ENCODE measurements at regions not wholly inside any gene's neighbourhood (a gene's known extent, or its start where the extent isn't known, plus 50 kb on each side); places are given as distances from the start of the nearest gene placed in this dataset.

DNA sequence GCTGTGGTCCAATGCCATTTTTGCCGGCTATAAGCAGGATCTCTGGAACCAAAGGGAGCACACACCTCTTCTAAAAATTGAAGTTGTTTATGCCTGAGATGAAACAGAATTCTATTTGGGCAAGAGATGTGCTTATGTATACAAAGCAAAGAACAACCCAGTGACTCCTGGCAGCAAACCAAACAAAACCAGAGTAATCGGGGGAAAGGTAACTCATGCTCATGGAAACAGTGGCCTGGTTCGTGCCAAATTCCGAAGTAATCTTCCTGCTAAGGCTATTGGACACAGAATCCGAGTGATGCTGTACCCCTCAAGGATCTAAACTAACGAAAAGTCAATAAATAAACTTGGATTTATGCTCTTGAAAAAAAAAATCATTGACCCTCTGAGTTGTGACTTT, 178.7 kb downstream of the CEMIP2 start:
- TF ChIP-seq CTCF (IDR thresholded peaks at IDR 0.05; ENCODE audit: low read depth, low read length, poor library complexity, severe bottlenecking) (no peak), EZH2phosphoT487 (IDR thresholded peaks at IDR 0.05; ENCODE audit: borderline replicate concordance, low read length) (no peak)
